HCT116 (cell line): ENCODE measurements at regions not wholly inside any gene's neighbourhood (a gene's known extent, or its start where the extent isn't known, plus 50 kb on each side); places are given as distances from the start of the nearest gene placed in this dataset.

Experiments used
- ATAC-seq: fragments of 200-7000 bp; cut with Tn5 transposase; 2 replicates; pipeline ENCODE4 v1.9.1; 2020; ENCODE audit warnings: mild to moderate bottlenecking, moderate library complexity
- BruUV-seq: library from RNA; stranded (reverse); fragments of 400-500 nt; replicated peaks from 2 replicates; lab custom pipeline; 2021; lab: Mats Ljungman, UMichigan
- CTCF ChIA-PET: fragments of 300-600 bp; sonication (Branson Sonifier 250); formaldehyde crosslinking; loops from one replicate; lab custom pipeline; 2021; ENCODE audit warnings: antibody characterized with exemption; lab: Charles Lee
- POLR2A ChIA-PET: fragments of 300-600, 350-600 bp; sonication (Branson Sonifier 250); formaldehyde crosslinking; loops from one replicate; lab custom pipeline; 2021; ENCODE audit warnings: antibody characterized with exemption; lab: Charles Lee
- RAD21 ChIA-PET, 2 experiments: fragments of 300-600 bp; sonication (Branson Sonifier 250); formaldehyde crosslinking; loops; one replicate each; lab custom pipeline; 2023; ENCODE audit warnings: low total read pairs in 2 of 2; ENCODE audit not compliant: uncharacterized antibody in 2 of 2, unreplicated experiment in 2 of 2, low non-redundant PET in 1 of 2; lab: Charles Lee
- DNase-seq: peaks from one replicate; pipeline ENCODE4 v3.0.0-alpha.2; 2010; ENCODE audit warnings: low read depth, low spot score
- H2AFZ ChIP-seq: fragments of 200-600 bp; shearing (Covaris generic), sonication (generic); 2 replicates; pipeline ENCODE4 v1.6.1; 2017; ENCODE audit warnings: low read depth, mixed run types, mixed read lengths, antibody characterized with exemption, low read length; ENCODE audit not compliant: poor library complexity, severe bottlenecking
- H3K27ac ChIP-seq: 2 replicates; pipeline ENCODE4 v1.5.1; 2012; ENCODE audit warnings: low read depth, low read length
- H3K27me3 ChIP-seq: fragments of 200-600 bp; sonication (generic); 2 replicates; pipeline ENCODE4 v1.6.1; 2016; ENCODE audit warnings: mixed run types, low read length, mixed read lengths; ENCODE audit not compliant: insufficient read depth
- H3K36me3 ChIP-seq, 2 experiments: fragments of 200-500 bp in 1 of 2; fragments of 200-600 bp in 1 of 2; sonication (Bioruptor generic) in 1 of 2; sonication (generic) in 1 of 2; 2 replicates each; pipeline versions ENCODE4 v1.5.1 to v1.6.1; 2014 to 2016; ENCODE audit warnings: low read length in 2 of 2, inconsistent platforms in 1 of 2, mixed read lengths in 1 of 2, mixed run types in 1 of 2; ENCODE audit not compliant: insufficient read depth in 2 of 2, control insufficient read depth in 1 of 2
- H3K4me1 ChIP-seq, 2 experiments: fragments of 200-600 bp in 1 of 2; sonication (generic) in 1 of 2; 2 replicates each; pipeline versions ENCODE4 v1.5.1 to v1.6.1; 2012 to 2017; ENCODE audit warnings: low read length in 2 of 2, inconsistent platforms in 1 of 2, mild to moderate bottlenecking in 1 of 2, mixed read lengths in 1 of 2, mixed run types in 1 of 2, moderate library complexity in 1 of 2; ENCODE audit not compliant: insufficient read depth in 2 of 2, control insufficient read depth in 1 of 2
- H3K4me2 ChIP-seq: fragments of 200-600 bp; sonication (generic); 2 replicates; pipeline ENCODE4 v1.6.1; 2017; ENCODE audit warnings: mixed run types, low read length, mixed read lengths
- H3K4me3 ChIP-seq, 2 experiments: fragments of 200-600 bp in 1 of 2; sonication (generic) in 1 of 2; replicated peaks in 1 of 2; 2 replicates each; pipeline ENCODE4 v1.5.1; 2011 to 2016; ENCODE audit warnings: low read length in 2 of 2, control low read depth in 1 of 2, low read depth in 1 of 2, mild to moderate bottlenecking in 1 of 2, mixed read lengths in 1 of 2, mixed run types in 1 of 2
- H3K79me2 ChIP-seq: fragments of 200-600 bp; sonication (generic); 2 replicates; pipeline ENCODE4 v1.6.1; 2017; ENCODE audit warnings: mild to moderate bottlenecking, mixed run types, low read length, moderate library complexity, mixed read lengths; ENCODE audit not compliant: insufficient read depth
- H3K9ac ChIP-seq: fragments of 200-600 bp; sonication (generic); 2 replicates; pipeline ENCODE4 v1.6.1; 2016; ENCODE audit warnings: low read length, mixed read lengths
- H3K9me2 ChIP-seq: fragments of 200-600 bp; sonication (generic), shearing (Covaris generic); 2 replicates; pipeline ENCODE4 v1.6.1; 2017; ENCODE audit warnings: mixed run types, mild to moderate bottlenecking, moderate library complexity; ENCODE audit not compliant: insufficient read depth
- H3K9me3 ChIP-seq, 2 experiments: fragments of 200-500 bp in 1 of 2; fragments of 200-600 bp in 1 of 2; sonication (Bioruptor generic) in 1 of 2; sonication (generic) in 1 of 2; 2 replicates each; pipeline ENCODE4 v1.6.1; 2014 to 2017; ENCODE audit warnings: low read length in 2 of 2, mixed read lengths in 2 of 2, inconsistent platforms in 1 of 2, low read depth in 1 of 2, mild to moderate bottlenecking in 1 of 2, mixed run types in 1 of 2, moderate library complexity in 1 of 2; ENCODE audit not compliant: control insufficient read depth in 1 of 2, insufficient read depth in 1 of 2
- H4K20me1 ChIP-seq: fragments of 200-600 bp; sonication (generic), shearing (Covaris generic); 2 replicates; pipeline ENCODE4 v1.6.1; 2017; ENCODE audit warnings: mixed run types, mild to moderate bottlenecking, moderate library complexity; ENCODE audit not compliant: insufficient read depth
- CBX3 ChIP-seq: IDR thresholded peaks from 2 replicates; pipeline ENCODE4 v1.6.1; 2012; ENCODE audit warnings: low read depth
- EGR1 ChIP-seq: IDR thresholded peaks from 2 replicates; pipeline ENCODE4 v1.6.1; 2012; ENCODE audit warnings: low read depth
- ELF1 ChIP-seq: IDR thresholded peaks from 2 replicates; pipeline ENCODE4 v1.6.1; 2012; ENCODE audit warnings: low read depth, borderline replicate concordance
- EZH2 ChIP-seq: fragments of 200-600 bp; sonication (generic); IDR thresholded peaks from 2 replicates; pipeline ENCODE4 v1.6.1; 2017; ENCODE audit warnings: antibody characterized with exemption, mixed run types
- EZH2phosphoT487 ChIP-seq: fragments of 200-600 bp; IDR thresholded peaks from 2 replicates; pipeline ENCODE4 v1.6.1; 2018; ENCODE audit warnings: antibody characterized with exemption, borderline replicate concordance
- FOSL1 ChIP-seq: IDR thresholded peaks from 2 replicates; pipeline ENCODE4 v1.6.1; 2012; ENCODE audit warnings: low read depth
- POLR2A ChIP-seq: IDR thresholded peaks from 2 replicates; pipeline ENCODE4 v1.7.0; 2011; ENCODE audit warnings: borderline replicate concordance; ENCODE audit not compliant: insufficient read depth, insufficient read length; ENCODE audit errors: extremely low read depth
- RAD21 ChIP-seq: IDR thresholded peaks from 2 replicates; pipeline ENCODE4 v1.6.1; 2012; ENCODE audit warnings: low read depth, mild to moderate bottlenecking
- SIN3A ChIP-seq: IDR thresholded peaks from 2 replicates; pipeline ENCODE4 v1.6.1; 2012; ENCODE audit warnings: low read depth
- SRF ChIP-seq: IDR thresholded peaks from 2 replicates; pipeline ENCODE4 v1.6.1; 2012; ENCODE audit warnings: low read depth
- TCF7L2 ChIP-seq: IDR thresholded peaks from 2 replicates; pipeline ENCODE4 v1.7.0; 2011; ENCODE audit warnings: borderline replicate concordance, inconsistent platforms; ENCODE audit not compliant: insufficient read depth, insufficient read length; ENCODE audit errors: extremely low read depth
- YY1 ChIP-seq: IDR thresholded peaks from 2 replicates; pipeline ENCODE4 v1.6.1; 2011; ENCODE audit warnings: low read length, low read depth, moderate library complexity, mild to moderate bottlenecking; ENCODE audit not compliant: insufficient replicate concordance; ENCODE audit errors: extremely low read depth
- ZFX ChIP-seq: fragments of 450-650 bp; IDR thresholded peaks from 2 replicates; pipeline ENCODE4 v1.6.1; 2017
- intact Hi-C: fragments of 100-400 bp; cut with micrococcal nuclease; formaldehyde crosslinking; loops from 2 replicates; pipeline ENCODE4 v1.10.0; 2022
- TF ChIP-seq, protein P1 (sequence below): IDR thresholded peaks from 2 replicates; pipeline ENCODE4 v1.6.1; 2012; ENCODE audit warnings: low read depth
- TF ChIP-seq, protein P2 (sequence below): IDR thresholded peaks from 2 replicates; pipeline ENCODE4 v1.6.1; 2012
- TF ChIP-seq, protein P3 (sequence below): IDR thresholded peaks from 2 replicates; pipeline ENCODE4 v1.6.1; 2011; ENCODE audit warnings: mild to moderate bottlenecking, low read length, moderate library complexity; ENCODE audit not compliant: insufficient replicate concordance; ENCODE audit errors: extremely low read depth

DNA sequence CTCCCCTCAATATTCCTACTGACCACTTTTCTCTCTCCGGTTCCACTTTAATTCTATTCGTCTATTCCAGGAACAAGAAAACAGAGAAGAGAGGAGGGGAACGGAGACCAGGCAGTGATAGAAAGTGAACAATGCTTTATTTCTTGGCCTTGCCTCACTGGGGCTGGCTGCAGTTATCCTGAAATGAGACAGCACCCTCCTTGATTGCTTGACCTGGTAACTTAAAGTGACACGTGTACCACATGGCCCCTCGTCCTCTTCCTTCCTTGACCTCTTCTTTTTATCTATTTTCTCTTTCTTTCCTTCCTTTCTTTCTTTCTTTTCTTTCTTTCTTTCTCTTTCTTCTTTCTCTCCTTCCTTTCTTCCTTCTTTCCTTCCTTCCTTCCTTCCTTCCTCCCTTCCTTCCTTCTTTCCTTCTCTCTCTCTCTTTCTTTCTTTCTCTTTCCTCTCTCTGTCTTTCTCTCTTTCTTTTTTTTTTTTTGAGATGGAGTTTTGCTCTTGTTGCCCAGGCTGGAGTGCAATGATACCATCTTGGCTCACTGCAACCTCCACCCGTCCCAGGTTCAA lies 52.8 kb upstream of the CLMP start (continued):
- TF ChIP-seq, protein P1, sequence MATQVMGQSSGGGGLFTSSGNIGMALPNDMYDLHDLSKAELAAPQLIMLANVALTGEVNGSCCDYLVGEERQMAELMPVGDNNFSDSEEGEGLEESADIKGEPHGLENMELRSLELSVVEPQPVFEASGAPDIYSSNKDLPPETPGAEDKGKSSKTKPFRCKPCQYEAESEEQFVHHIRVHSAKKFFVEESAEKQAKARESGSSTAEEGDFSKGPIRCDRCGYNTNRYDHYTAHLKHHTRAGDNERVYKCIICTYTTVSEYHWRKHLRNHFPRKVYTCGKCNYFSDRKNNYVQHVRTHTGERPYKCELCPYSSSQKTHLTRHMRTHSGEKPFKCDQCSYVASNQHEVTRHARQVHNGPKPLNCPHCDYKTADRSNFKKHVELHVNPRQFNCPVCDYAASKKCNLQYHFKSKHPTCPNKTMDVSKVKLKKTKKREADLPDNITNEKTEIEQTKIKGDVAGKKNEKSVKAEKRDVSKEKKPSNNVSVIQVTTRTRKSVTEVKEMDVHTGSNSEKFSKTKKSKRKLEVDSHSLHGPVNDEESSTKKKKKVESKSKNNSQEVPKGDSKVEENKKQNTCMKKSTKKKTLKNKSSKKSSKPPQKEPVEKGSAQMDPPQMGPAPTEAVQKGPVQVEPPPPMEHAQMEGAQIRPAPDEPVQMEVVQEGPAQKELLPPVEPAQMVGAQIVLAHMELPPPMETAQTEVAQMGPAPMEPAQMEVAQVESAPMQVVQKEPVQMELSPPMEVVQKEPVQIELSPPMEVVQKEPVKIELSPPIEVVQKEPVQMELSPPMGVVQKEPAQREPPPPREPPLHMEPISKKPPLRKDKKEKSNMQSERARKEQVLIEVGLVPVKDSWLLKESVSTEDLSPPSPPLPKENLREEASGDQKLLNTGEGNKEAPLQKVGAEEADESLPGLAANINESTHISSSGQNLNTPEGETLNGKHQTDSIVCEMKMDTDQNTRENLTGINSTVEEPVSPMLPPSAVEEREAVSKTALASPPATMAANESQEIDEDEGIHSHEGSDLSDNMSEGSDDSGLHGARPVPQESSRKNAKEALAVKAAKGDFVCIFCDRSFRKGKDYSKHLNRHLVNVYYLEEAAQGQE, result no peak

DNA sequence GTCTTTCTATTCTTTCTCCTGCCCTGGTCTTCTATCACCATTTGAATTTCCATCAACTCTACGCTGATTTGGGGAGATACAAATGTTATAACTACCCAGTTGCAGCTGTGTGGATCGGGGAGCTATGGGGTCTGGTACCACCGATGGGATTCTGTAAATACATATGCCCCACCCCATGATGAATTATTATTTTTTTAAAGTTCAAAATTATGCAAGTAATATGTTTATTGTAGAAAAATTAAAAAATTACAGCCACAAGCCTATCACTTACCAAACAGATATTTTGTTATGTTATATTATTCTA lies 52.4 kb upstream of the CLMP start:
- Histone ChIP-seq H3K9ac (no peak overlapping the region), H2AFZ (peak overlapping the region; percentile 98), H3K9me3 (no peaks in the 10 kb centered on the region), H3K4me2 (peak overlapping the region; percentile 61), H3K4me1 (peaks cover 0 to 15% of the 10 kb centered on the region in 2 experiments; a peak in 2 of 4 replicates), H3K4me3 (no peak overlapping the region), H3K36me3 (no peaks in the 10 kb centered on the region), H3K79me2 (no peaks in the 10 kb centered on the region), H3K27me3 (no peaks in the 10 kb centered on the region), H3K27ac (no peak overlapping the region), H4K20me1 (no peaks in the 10 kb centered on the region), H3K9me2 (no peaks in the 10 kb centered on the region)
- ChIA-PET CTCF (interaction anchor here (0.7 to 3.6 kb wide), 32 partner anchors 9 to 612 kb away, joined by 3 to 78 read pairs (median 4); no protein-coding TSS in a partner anchor), RAD21 (interaction anchor here (0.6 to 1.7 kb wide), 10 partner anchors 14 to 144 kb away, joined by 3 to 15 read pairs (median 4); no protein-coding TSS in a partner anchor), POLR2A (interaction anchor here (0.7 to 1.6 kb wide), 4 partner anchors 14 to 185 kb away, joined by 3 to 5 read pairs (median 4); partner anchors contain the start of gene HSPA8)
- DNase-seq (no peak), ATAC-seq (peak; percentile 45)
- BruUV-seq, result no TSS peak
- intact Hi-C loops, result loop anchor here (1.0 kb wide), 1 partner anchor 136 kb away; no protein-coding TSS in a partner anchor
- TF ChIP-seq, protein P2, sequence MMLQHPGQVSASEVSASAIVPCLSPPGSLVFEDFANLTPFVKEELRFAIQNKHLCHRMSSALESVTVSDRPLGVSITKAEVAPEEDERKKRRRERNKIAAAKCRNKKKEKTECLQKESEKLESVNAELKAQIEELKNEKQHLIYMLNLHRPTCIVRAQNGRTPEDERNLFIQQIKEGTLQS, result no peak
- TF ChIP-seq SIN3A (no peak), SRF (no peak), ELF1 (no peak), YY1 (no peak), ZFX (no peak), CBX3 (no peak), EZH2 (no peak), EZH2phosphoT487 (no peak), RAD21 (no peak), EGR1 (no peak), TCF7L2 (no peak), POLR2A (no peak), FOSL1 (no peak)
- TF ChIP-seq, protein P3, sequence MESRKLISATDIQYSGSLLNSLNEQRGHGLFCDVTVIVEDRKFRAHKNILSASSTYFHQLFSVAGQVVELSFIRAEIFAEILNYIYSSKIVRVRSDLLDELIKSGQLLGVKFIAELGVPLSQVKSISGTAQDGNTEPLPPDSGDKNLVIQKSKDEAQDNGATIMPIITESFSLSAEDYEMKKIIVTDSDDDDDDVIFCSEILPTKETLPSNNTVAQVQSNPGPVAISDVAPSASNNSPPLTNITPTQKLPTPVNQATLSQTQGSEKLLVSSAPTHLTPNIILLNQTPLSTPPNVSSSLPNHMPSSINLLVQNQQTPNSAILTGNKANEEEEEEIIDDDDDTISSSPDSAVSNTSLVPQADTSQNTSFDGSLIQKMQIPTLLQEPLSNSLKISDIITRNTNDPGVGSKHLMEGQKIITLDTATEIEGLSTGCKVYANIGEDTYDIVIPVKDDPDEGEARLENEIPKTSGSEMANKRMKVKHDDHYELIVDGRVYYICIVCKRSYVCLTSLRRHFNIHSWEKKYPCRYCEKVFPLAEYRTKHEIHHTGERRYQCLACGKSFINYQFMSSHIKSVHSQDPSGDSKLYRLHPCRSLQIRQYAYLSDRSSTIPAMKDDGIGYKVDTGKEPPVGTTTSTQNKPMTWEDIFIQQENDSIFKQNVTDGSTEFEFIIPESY, result no peak
- TF ChIP-seq, protein P1, result no peak
